ENCODE measurements at regions not wholly inside any gene's neighbourhood (a gene's known extent, or its start where the extent isn't known, plus 50 kb on each side); places are given as distances from the start of the nearest gene placed in this dataset.

GRCh38 chr3:13168391-13168790 is 95.2 kb upstream of the IQSEC1 start:
- no peak overlapping the region for H3K27ac ChIP-seq (ENCODE audit: low read depth)
- Mint-ChIP-seq H3K4me1 (peaks cover 15% of the 10 kb centered on the region), H3K27ac (no peak overlapping the region), H3K4me3 (no peak overlapping the region), H3K27me3 (ENCODE audit: insufficient read depth, low read depth, poor library complexity) (peaks cover 9% of the 10 kb centered on the region), H3K9me3 (peaks cover 26% of the 10 kb centered on the region), H3K36me3 (ENCODE audit: low read depth) (peaks cover 14% of the 10 kb centered on the region)
- H3K4me2 ChIP-seq = no peak overlapping the region
- H3K9me2 ChIP-seq (ENCODE audit: insufficient read depth) = no peaks in the 10 kb centered on the region
- 0 out of 2 replicates have a peak, but pooled peaks cover 5% of the 10 kb centered on the region for H3F3A ChIP-seq (replicated peaks; ENCODE audit: low read depth)
- DNase-seq (ENCODE audit: low spot score) = no peak
- no peaks in the 10 kb centered on the region; the same call in 1 of the 2 replicates for H3K36me3 ChIP-seq (ENCODE audit: insufficient read depth)
- H2AFZ ChIP-seq = no peak overlapping the region
- peaks cover 9% of the 10 kb centered on the region for H3K4me1 ChIP-seq (ENCODE audit: insufficient read depth)
- ATAC-seq = no peak
- no peak overlapping the region for H3K4me3 ChIP-seq
- H3K27me3 ChIP-seq (ENCODE audit: insufficient read depth) = no peaks in the 10 kb centered on the region
- TF ChIP-seq CREB1 (CRISPR knock-in tag; IDR thresholded peaks at IDR 0.05; ENCODE audit: low read depth) = no peak
- no peak for TF ChIP-seq POLR2AphosphoS5 (IDR thresholded peaks at IDR 0.05; ENCODE audit: low read depth)
- TF ChIP-seq CTCF (conservative IDR thresholded peaks at IDR 0.05; ENCODE audit: low read depth in 2 of 2) = no peak
- TF ChIP-seq ZNF462 (CRISPR knock-in tag; IDR thresholded peaks at IDR 0.05) = no peak
- TF ChIP-seq REST (IDR thresholded peaks at IDR 0.05; ENCODE audit: unreplicated experiment) = no peak
- TF ChIP-seq ZNF331 (CRISPR knock-in tag; IDR thresholded peaks at IDR 0.05; ENCODE audit: low read depth) = no peak
- no peak for TF ChIP-seq EZH2phosphoT487 (IDR thresholded peaks at IDR 0.05; ENCODE audit: unreplicated experiment)
- no peak for TF ChIP-seq JUNB (IDR thresholded peaks at IDR 0.05; ENCODE audit: unreplicated experiment)
- TF ChIP-seq ETS1 (IDR thresholded peaks at IDR 0.05) = no peak
- no peak for TF ChIP-seq NANOG (IDR thresholded peaks at IDR 0.05; ENCODE audit: borderline replicate concordance)
- H4K20me1 ChIP-seq (replicated peaks; ENCODE audit: insufficient read depth) = no peaks in the 10 kb centered on the region
- H3K79me2 ChIP-seq (replicated peaks; ENCODE audit: insufficient read depth) = no peaks in the 10 kb centered on the region
